Right lobe of liver (tissue), 6 donors: ENCODE measurements at regions not wholly inside any gene's neighbourhood (a gene's known extent, or its start where the extent isn't known, plus 50 kb on each side); places are given as distances from the start of the nearest gene placed in this dataset.
"Not testable (repeated sequence)": the region's sequence is repeated elsewhere in the genome, so short reads cannot be mapped to it uniquely, and the experiment has no call there.

ENCODE experiments used
- ATAC-seq, 4 donors: fragments of 200-7000 bp; cut with Tn5 transposase; one replicate each; pipeline ENCODE4 v1.9.1; 2020; ENCODE audit warnings: mild to moderate bottlenecking in 4 of 4, moderate library complexity in 4 of 4
- DNase-seq, 3 donors: peaks; one replicate each; pipeline ENCODE4 v3.0.0-alpha.2; 2020
- H3K27ac ChIP-seq, 3 donors: fragments of 200-600 bp; one replicate each; pipeline ENCODE4 v1.8.0; 2022
- H3K27me3 ChIP-seq, 2 donors: fragments of 200-600 bp; one replicate each; pipeline ENCODE4 v1.8.0; 2022
- H3K36me3 ChIP-seq, 4 donors: fragments of 200-600 bp; sonication (generic) in 1 of 4; one replicate each; pipeline versions ENCODE4 v1.5.1 to v1.8.0; 2017 to 2022; ENCODE audit warnings: control low read depth in 1 of 4
- H3K4me1 ChIP-seq, 4 donors: fragments of 200-600 bp; sonication (generic) in 1 of 4; one replicate each; pipeline versions ENCODE4 v1.5.1 to v1.8.0; 2017 to 2022; ENCODE audit warnings: control low read depth in 1 of 4
- H3K4me3 ChIP-seq, 3 donors: fragments of 200-600 bp; one replicate each; pipeline ENCODE4 v1.8.0; 2022
- H3K9me3 ChIP-seq, 4 donors: fragments of 200-600 bp; sonication (generic) in 1 of 4; one replicate each; pipeline versions ENCODE4 v1.5.1 to v1.8.0; 2017 to 2022; ENCODE audit warnings: control low read depth in 1 of 4
- POLR2A ChIP-seq: fragments of 450-650 bp; IDR thresholded peaks from one replicate; pipeline ENCODE4 v1.6.1; 2017; ENCODE audit warnings: antibody characterized with exemption, mild to moderate bottlenecking
- WGBS: methylation state at CpG from one replicate; pipeline ENCODE4 v1.1.6; 2018; ENCODE audit warnings: low coverage, low lambda C conversion rate; ENCODE audit not compliant: insufficient coverage; ENCODE audit errors: missing lambda C conversion rate; 5-methylcytosine and 5-hydroxymethylcytosine counted together
- intact Hi-C, 2 donors: fragments of 100-400 bp; cut with DNase I; formaldehyde crosslinking; loops; one replicate each; pipeline versions ENCODE4 v1.11.2 to v1.14.1; 2022
- TF ChIP-seq, protein P1 (sequence below), 4 donors: fragments of 200-600 bp in 3 of 4; fragments of 450-650 bp in 1 of 4; IDR thresholded peaks; one replicate each; pipeline versions ENCODE4 v1.5.1 to v1.8.0; 2016 to 2022; ENCODE audit warnings: antibody characterized with exemption in 4 of 4, mild to moderate bottlenecking in 2 of 4
- donor health status: DM: no; HTN: yes; CAD: no.
- donor health status: DM: no; HTN: no; CAD: no.
- donor health status: DM: no; HTN: no; CAD: no.
- donor health status: DM: no; HTN: yes; CAD: no.
- donor health status: DM: no; HTN: yes; CAD: no.

GRCh38 chr4:134935320-134935719, 733.7 kb upstream of the PABPC4L start:
- no peak overlapping the region for H3K4me3 ChIP-seq
- intact Hi-C loops, result no loop called here
- H3K27me3 ChIP-seq, result no peaks in the 10 kb centered on the region
- TF ChIP-seq POLR2A, result no peak
- TF ChIP-seq, protein P1, sequence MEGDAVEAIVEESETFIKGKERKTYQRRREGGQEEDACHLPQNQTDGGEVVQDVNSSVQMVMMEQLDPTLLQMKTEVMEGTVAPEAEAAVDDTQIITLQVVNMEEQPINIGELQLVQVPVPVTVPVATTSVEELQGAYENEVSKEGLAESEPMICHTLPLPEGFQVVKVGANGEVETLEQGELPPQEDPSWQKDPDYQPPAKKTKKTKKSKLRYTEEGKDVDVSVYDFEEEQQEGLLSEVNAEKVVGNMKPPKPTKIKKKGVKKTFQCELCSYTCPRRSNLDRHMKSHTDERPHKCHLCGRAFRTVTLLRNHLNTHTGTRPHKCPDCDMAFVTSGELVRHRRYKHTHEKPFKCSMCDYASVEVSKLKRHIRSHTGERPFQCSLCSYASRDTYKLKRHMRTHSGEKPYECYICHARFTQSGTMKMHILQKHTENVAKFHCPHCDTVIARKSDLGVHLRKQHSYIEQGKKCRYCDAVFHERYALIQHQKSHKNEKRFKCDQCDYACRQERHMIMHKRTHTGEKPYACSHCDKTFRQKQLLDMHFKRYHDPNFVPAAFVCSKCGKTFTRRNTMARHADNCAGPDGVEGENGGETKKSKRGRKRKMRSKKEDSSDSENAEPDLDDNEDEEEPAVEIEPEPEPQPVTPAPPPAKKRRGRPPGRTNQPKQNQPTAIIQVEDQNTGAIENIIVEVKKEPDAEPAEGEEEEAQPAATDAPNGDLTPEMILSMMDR (IDR thresholded peaks at IDR 0.05), result peak in 3 of 4 donors; percentile 17 to 23 (median 19)
- H3K4me1 ChIP-seq, result no peaks in the 10 kb centered on the region
- no peaks in the 10 kb centered on the region for H3K36me3 ChIP-seq
- no peaks in the 10 kb centered on the region for H3K9me3 ChIP-seq
- WGBS, result 45% methylated on average over 2 of the region's 2 CpGs
- ATAC-seq, result no peak
- no peak overlapping the region for H3K27ac ChIP-seq
- DNase-seq, result no peak

GRCh38 chr4:134934036-134934808, 732.6 kb upstream of the PABPC4L start:
- Histone ChIP-seq H3K4me3 (no peak overlapping the region), H3K27ac (no peak overlapping the region), H3K9me3 (no peaks in the 10 kb centered on the region), H3K36me3 (no peaks in the 10 kb centered on the region), H3K4me1 (no peaks in the 10 kb centered on the region), H3K27me3 (no peaks in the 10 kb centered on the region)
- 61% methylated on average over 10 of the region's 10 CpGs for WGBS
- ATAC-seq (no peak), DNase-seq (no peak)
- intact Hi-C loops, result no loop called here
- TF ChIP-seq POLR2A, result no peak
- TF ChIP-seq, protein P1 (IDR thresholded peaks at IDR 0.05), result no peak

DNA sequence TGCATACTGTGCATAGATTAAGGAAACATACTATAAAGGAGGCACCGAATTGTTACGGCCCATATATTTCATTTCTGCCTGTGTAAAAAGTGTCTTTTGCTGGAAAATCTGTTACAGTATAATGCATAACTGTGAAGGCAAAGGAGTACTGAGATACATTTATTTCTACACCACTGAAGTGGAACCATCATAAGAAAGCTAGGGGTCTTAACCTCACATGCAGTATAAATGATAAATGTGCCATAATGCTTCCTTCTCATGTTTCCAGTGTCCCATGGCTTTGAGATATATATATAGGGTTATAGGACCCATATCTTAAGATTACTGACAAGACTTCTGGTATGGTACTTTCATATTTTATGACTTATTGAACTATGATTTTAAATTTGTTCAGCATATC, 713.8 kb upstream of the PABPC4L start:
- TF ChIP-seq, protein P1 (IDR thresholded peaks at IDR 0.05), result no peak
- TF ChIP-seq POLR2A, result no peak
- intact Hi-C loops, result no loop called here
- Histone ChIP-seq H3K36me3 (no peaks in the 10 kb centered on the region), H3K27me3 (no peaks in the 10 kb centered on the region), H3K9me3 (no peaks in the 10 kb centered on the region), H3K27ac (no peak overlapping the region), H3K4me1 (no peaks in the 10 kb centered on the region), H3K4me3 (no peak overlapping the region)
- WGBS, result 72% methylated on average over 2 of the region's 2 CpGs
- no peak for DNase-seq
- no peak for ATAC-seq

DNA sequence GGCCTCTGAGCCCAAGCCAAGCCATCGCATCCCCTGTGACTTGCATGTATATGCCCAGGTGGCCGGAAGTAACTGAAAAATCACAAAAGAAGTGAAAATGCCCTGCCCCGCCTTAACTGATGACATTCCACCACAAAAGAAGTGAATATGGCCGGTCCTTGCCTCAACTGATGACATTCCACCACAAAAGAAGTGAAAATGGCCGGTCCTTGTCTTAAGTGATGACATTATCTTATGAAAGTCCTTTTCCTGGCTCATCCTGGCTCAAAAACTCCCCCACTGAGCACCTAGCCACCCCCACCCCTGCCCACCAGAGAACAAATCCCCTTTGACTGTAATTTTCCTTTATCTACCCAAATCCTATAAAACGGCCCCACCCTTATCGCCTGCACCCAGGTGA, 712.7 kb upstream of the PABPC4L start:
- ATAC-seq, H3K4me3 ChIP-seq, H3K9me3 ChIP-seq, H3K4me1 ChIP-seq, intact Hi-C loops, H3K27me3 ChIP-seq, DNase-seq, H3K36me3 ChIP-seq, H3K27ac ChIP-seq: not testable (repeated sequence)
- WGBS, result 58% methylated on average over 7 of the region's 7 CpGs

- ATAC-seq (no peak), DNase-seq (no peak)
- TF ChIP-seq, protein P1 (IDR thresholded peaks at IDR 0.05), result no peak
- no peak for TF ChIP-seq POLR2A
- H3K27me3 ChIP-seq, result no peaks in the 10 kb centered on the region
- WGBS, result 36% methylated on average over 2 of the region's 2 CpGs
- peaks cover 0 to 3% (median 0%) of the 10 kb centered on the region in 4 donors for H3K9me3 ChIP-seq
- no peak overlapping the region for H3K4me3 ChIP-seq
- no peaks in the 10 kb centered on the region for H3K36me3 ChIP-seq
- H3K4me1 ChIP-seq, result no peaks in the 10 kb centered on the region
- H3K27ac ChIP-seq, result no peak overlapping the region
- intact Hi-C loops, result no loop called here
Measured at GRCh38 chr4:134911941-134912340, 710.4 kb upstream of the PABPC4L start.
